GM20000 (cell line): ENCODE measurements at regions not wholly inside any gene's neighbourhood (a gene's known extent, or its start where the extent isn't known, plus 50 kb on each side); places are given as distances from the start of the nearest gene placed in this dataset.

Source experiments
- DNase-seq: peaks from one replicate; pipeline ENCODE4 v3.0.0; 2012; ENCODE audit warnings: low spot score
- CTCF ChIP-seq: IDR thresholded peaks from 2 replicates; pipeline ENCODE4 v1.5.1; 2012; ENCODE audit warnings: mild to moderate bottlenecking, control low read depth; ENCODE audit errors: extremely low read depth, missing control alignments

GRCh38 chr9:89891591-89892304 lies 286.9 kb downstream of the GADD45G start:
- DNase-seq, result no peak
- no peak for TF ChIP-seq CTCF

- no peak for DNase-seq
Observed at GRCh38 chr9:89892920-89893319, 288.1 kb downstream of the GADD45G start.

GRCh38 chr9:89893886-89894285 lies 289.1 kb downstream of the GADD45G start:
- no peak for DNase-seq
- TF ChIP-seq CTCF, result no peak

More at GRCh38 chr9:89892920-89893319, 288.1 kb downstream of the GADD45G start:
- no peak for TF ChIP-seq CTCF

- TF ChIP-seq CTCF, result no peak
Observed at GRCh38 chr9:89896806-89897340, 292.1 kb downstream of the GADD45G start.

GRCh38 chr9:89899573-89899972 lies 294.8 kb downstream of the GADD45G start:
- DNase-seq, result no peak
- TF ChIP-seq CTCF, result no peak

More at GRCh38 chr9:89896806-89897340, 292.1 kb downstream of the GADD45G start:
- no peak for DNase-seq

GRCh38 chr9:89901920-89902319 lies 297.1 kb downstream of the GADD45G start:
- DNase-seq, result no peak
- no peak for TF ChIP-seq CTCF

- TF ChIP-seq CTCF, result no peak
- DNase-seq, result no peak
Observed at GRCh38 chr9:89902450-89903140, 297.8 kb downstream of the GADD45G start.
